Endothelial cell (in vitro differentiated cells): ENCODE measurements at regions not wholly inside any gene's neighbourhood (a gene's known extent, or its start where the extent isn't known, plus 50 kb on each side); places are given as distances from the start of the nearest gene placed in this dataset.
A peak's percentile ranks its signal among the peaks of the same experiment; 100 is the strongest.

ENCODE experiments used
- DNase-seq: peaks from one replicate; pipeline ENCODE4 v3.0.0; 2021; ENCODE audit warnings: low spot score
- H3K27ac Mint-ChIP-seq: one replicate; pipeline ENCODE4 v1.8.0; 2021; ENCODE audit warnings: mixed read lengths, inconsistent platforms; ENCODE audit not compliant: unreplicated experiment
- H3K27me3 Mint-ChIP-seq: one replicate; pipeline ENCODE4 v1.8.0; 2021; ENCODE audit warnings: mild to moderate bottlenecking, moderate library complexity, mixed read lengths, inconsistent platforms; ENCODE audit not compliant: unreplicated experiment
- H3K36me3 Mint-ChIP-seq: one replicate; pipeline ENCODE4 v1.8.0; 2021; ENCODE audit warnings: mild to moderate bottlenecking, low read depth, mixed read lengths, inconsistent platforms; ENCODE audit not compliant: unreplicated experiment
- H3K4me1 Mint-ChIP-seq: one replicate; pipeline ENCODE4 v1.8.0; 2021; ENCODE audit warnings: mild to moderate bottlenecking, mixed read lengths, inconsistent platforms; ENCODE audit not compliant: unreplicated experiment
- H3K4me3 Mint-ChIP-seq: one replicate; pipeline ENCODE4 v1.8.0; 2021; ENCODE audit warnings: mild to moderate bottlenecking, mixed read lengths, inconsistent platforms; ENCODE audit not compliant: unreplicated experiment
- H3K9me3 Mint-ChIP-seq: one replicate; pipeline ENCODE4 v1.8.0; 2021; ENCODE audit warnings: mixed read lengths, inconsistent platforms; ENCODE audit not compliant: unreplicated experiment
- TF ChIP-seq, protein P1 (sequence below): fragments of 200-600 bp; sonication (generic); IDR thresholded peaks from one replicate; pipeline ENCODE4 v1.5.0; 2021; ENCODE audit warnings: antibody characterized with exemption; ENCODE audit not compliant: unreplicated experiment

DNA sequence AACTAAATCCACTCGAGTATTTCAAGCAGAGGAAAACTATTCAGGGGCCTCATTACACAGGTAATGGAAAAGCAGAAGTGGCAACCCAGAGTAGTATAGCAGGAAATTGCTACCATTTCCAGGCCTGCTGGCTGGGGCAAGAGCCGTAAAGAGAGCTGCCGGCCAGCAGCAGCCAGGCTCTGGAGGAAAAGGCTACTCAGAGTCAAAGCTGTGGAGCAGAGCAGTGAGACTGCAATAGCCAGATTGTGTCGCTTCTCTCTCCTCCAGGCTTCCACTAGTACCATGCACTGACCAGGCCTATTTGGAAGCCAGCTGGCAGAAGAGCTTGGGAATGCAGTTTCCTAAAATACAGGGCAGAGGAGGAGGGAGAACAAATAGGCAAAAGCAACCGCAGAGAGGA lies 155.5 kb downstream of the OMA1 start:
- peak; percentile 25 for DNase-seq

DNA sequence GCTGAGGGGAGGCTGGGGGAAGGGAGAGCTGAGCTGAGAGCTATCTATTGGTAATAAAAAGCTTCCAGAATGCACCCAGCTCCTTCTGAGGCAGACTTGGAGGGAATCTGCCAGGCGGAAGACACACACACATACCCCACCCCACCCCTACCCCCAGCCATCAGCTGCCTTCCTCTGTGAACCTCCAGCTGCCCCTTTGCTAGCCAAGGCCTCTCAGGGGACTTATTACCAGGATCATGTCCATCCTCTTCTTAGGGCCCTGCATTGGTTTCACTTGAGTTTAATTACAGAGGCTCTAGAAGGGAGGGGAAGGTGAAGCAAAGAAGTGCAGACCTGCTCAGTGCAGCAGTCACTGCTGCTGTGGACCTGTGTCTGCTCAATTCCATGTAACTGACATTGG lies 156.4 kb downstream of the OMA1 start:
- H3K4me3 Mint-ChIP-seq = no peak overlapping the region
- no peak overlapping the region for H3K27ac Mint-ChIP-seq
- TF ChIP-seq, protein P1, sequence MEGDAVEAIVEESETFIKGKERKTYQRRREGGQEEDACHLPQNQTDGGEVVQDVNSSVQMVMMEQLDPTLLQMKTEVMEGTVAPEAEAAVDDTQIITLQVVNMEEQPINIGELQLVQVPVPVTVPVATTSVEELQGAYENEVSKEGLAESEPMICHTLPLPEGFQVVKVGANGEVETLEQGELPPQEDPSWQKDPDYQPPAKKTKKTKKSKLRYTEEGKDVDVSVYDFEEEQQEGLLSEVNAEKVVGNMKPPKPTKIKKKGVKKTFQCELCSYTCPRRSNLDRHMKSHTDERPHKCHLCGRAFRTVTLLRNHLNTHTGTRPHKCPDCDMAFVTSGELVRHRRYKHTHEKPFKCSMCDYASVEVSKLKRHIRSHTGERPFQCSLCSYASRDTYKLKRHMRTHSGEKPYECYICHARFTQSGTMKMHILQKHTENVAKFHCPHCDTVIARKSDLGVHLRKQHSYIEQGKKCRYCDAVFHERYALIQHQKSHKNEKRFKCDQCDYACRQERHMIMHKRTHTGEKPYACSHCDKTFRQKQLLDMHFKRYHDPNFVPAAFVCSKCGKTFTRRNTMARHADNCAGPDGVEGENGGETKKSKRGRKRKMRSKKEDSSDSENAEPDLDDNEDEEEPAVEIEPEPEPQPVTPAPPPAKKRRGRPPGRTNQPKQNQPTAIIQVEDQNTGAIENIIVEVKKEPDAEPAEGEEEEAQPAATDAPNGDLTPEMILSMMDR = no peak
- peaks cover 2% of the 10 kb centered on the region for H3K4me1 Mint-ChIP-seq
- peaks cover 4% of the 10 kb centered on the region for H3K27me3 Mint-ChIP-seq
- no peaks in the 10 kb centered on the region for H3K9me3 Mint-ChIP-seq
- no peak for DNase-seq
- no peaks in the 10 kb centered on the region for H3K36me3 Mint-ChIP-seq

More for the DNA sequence above, 155.5 kb downstream of the OMA1 start:
- no peak overlapping the region for H3K4me3 Mint-ChIP-seq
- H3K27ac Mint-ChIP-seq = no peak overlapping the region
- TF ChIP-seq, protein P1 = no peak
- H3K4me1 Mint-ChIP-seq = peaks cover 10% of the 10 kb centered on the region
- no peaks in the 10 kb centered on the region for H3K9me3 Mint-ChIP-seq
- H3K36me3 Mint-ChIP-seq = no peaks in the 10 kb centered on the region
- H3K27me3 Mint-ChIP-seq = peaks cover 4% of the 10 kb centered on the region

DNA sequence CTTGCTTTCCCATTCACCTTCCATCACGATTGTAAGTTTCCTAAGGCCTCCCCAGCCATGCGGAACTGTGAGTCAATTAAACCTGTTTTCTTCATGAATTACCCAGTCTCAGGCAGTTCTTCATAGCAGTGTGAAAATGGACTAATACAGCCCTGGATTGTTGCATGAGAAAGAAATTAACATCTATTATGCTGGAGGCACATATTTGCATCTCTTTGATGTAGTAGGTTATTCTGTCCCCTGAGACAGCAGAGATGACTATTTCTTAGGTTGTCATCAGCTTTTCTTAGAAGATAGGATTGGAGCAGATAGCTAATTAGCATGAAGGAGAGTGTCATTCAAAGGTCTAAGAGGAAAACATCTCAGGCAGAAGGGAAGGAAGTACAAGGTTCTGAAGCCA lies 166.2 kb downstream of the OMA1 start:
- H3K4me1 Mint-ChIP-seq = no peaks in the 10 kb centered on the region
- H3K27me3 Mint-ChIP-seq = no peaks in the 10 kb centered on the region
- TF ChIP-seq, protein P1 = no peak
- no peak overlapping the region for H3K27ac Mint-ChIP-seq
- H3K36me3 Mint-ChIP-seq = no peaks in the 10 kb centered on the region
- DNase-seq = no peak
- H3K4me3 Mint-ChIP-seq = no peak overlapping the region
- H3K9me3 Mint-ChIP-seq = no peaks in the 10 kb centered on the region

DNA sequence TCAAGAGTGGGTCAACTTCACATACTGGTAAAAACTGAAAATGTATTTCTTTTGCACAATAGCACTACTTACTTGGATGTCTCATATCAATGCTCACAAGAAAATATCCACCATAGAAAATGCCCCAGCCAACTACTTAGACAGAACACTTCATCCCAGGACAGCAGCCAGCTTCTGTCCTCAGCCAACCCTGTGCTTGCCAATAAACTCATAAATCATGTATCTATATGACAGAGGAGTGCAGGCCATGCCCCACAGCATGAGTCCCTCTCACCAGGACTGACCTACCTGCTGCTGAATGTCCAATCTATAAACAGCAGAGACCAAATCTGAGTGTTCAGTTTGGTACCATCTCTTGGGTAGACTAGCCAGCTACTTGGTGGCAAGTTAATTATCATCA lies 179.3 kb downstream of the OMA1 start:
- no peaks in the 10 kb centered on the region for H3K4me1 Mint-ChIP-seq
- peaks cover 11% of the 10 kb centered on the region for H3K36me3 Mint-ChIP-seq
- TF ChIP-seq, protein P1 = no peak
- H3K4me3 Mint-ChIP-seq = no peak overlapping the region
- H3K9me3 Mint-ChIP-seq = peaks cover 4% of the 10 kb centered on the region
- DNase-seq = no peak
- H3K27ac Mint-ChIP-seq = no peak overlapping the region
- H3K27me3 Mint-ChIP-seq = peaks cover 3% of the 10 kb centered on the region

DNA sequence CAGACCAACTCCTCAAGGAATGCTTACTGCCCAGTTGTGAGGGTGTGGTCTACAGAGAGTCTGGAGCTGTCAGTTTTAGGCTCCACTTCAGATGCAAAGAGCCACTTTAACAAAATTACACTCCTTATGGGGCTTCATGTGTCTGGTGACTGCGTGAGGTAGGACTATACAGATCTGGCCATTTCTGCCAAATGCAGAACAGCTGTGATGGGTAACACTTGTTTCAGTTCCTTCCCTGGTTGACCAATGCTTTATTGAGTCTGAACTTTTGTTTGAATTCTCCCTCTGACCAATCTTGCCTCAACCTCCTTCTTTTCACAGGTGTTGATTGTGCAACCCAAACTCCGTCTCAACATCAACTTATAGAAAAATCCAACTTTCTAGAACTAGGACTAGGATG lies 181.2 kb downstream of the OMA1 start:
- no peaks in the 10 kb centered on the region for H3K27me3 Mint-ChIP-seq
- no peak overlapping the region for H3K27ac Mint-ChIP-seq
- H3K4me1 Mint-ChIP-seq = no peaks in the 10 kb centered on the region
- TF ChIP-seq, protein P1 = no peak
- DNase-seq = no peak
- H3K9me3 Mint-ChIP-seq = no peaks in the 10 kb centered on the region
- peaks cover 5% of the 10 kb centered on the region for H3K36me3 Mint-ChIP-seq
- no peak overlapping the region for H3K4me3 Mint-ChIP-seq
